Vagina (tissue), 2 donors: ENCODE measurements at regions not wholly inside any gene's neighbourhood (a gene's known extent, or its start where the extent isn't known, plus 50 kb on each side); places are given as distances from the start of the nearest gene placed in this dataset.

ENCODE experiments used
- DNase-seq, 2 donors: peaks; one replicate each; pipeline ENCODE4 v3.0.0-alpha.2; 2017; ENCODE audit errors: extremely low spot score in 2 of 2
- H3K27ac ChIP-seq: fragments of 200-600 bp; sonication (generic); one replicate; pipeline ENCODE4 v1.5.1; 2019
- H3K27me3 ChIP-seq: fragments of 200-600 bp; sonication (generic); one replicate; pipeline ENCODE4 v1.5.1; 2019
- H3K36me3 ChIP-seq, 2 donors: fragments of 200-600 bp; sonication (generic); one replicate each; pipeline ENCODE4 v1.5.1; 2017 to 2019
- H3K4me1 ChIP-seq: fragments of 200-600 bp; sonication (generic); one replicate; pipeline ENCODE4 v1.5.1; 2019
- H3K4me3 ChIP-seq, 2 donors: fragments of 200-600 bp; sonication (generic); 1 replicate in 1 of 2; 2 replicates in 1 of 2; pipeline ENCODE4 v1.5.1; 2016 to 2019
- H3K9me3 ChIP-seq: fragments of 200-600 bp; sonication (generic); one replicate; pipeline ENCODE4 v1.5.1; 2019
- CTCF ChIP-seq, 3 experiments: fragments of 450-650 bp in 2 of 3; fragments of 200-600 bp in 1 of 3; sonication (generic) in 1 of 3; IDR thresholded peaks; one replicate each; pipeline ENCODE4 v1.5.1; 2017 to 2019; ENCODE audit warnings: antibody characterized with exemption in 3 of 3, mild to moderate bottlenecking in 2 of 3, moderate library complexity in 2 of 3
- POLR2A ChIP-seq, 2 donors: fragments of 450-650 bp; IDR thresholded peaks; one replicate each; pipeline ENCODE4 v1.6.1; 2017; ENCODE audit warnings: antibody characterized with exemption in 2 of 2, mild to moderate bottlenecking in 2 of 2, moderate library complexity in 2 of 2
- POLR2AphosphoS5 ChIP-seq, 2 donors: sonication (generic); formaldehyde crosslinking; IDR thresholded peaks; one replicate each; pipeline ENCODE4 v1.9.0; 2017; ENCODE audit warnings: antibody characterized with exemption in 2 of 2, mild to moderate bottlenecking in 2 of 2, low read depth in 1 of 2; ENCODE audit not compliant: insufficient read depth in 1 of 2
- intact Hi-C: fragments of 100-400 bp; cut with DNase I; formaldehyde crosslinking; loops from one replicate; pipeline ENCODE4 v1.15.1; 2023

DNA sequence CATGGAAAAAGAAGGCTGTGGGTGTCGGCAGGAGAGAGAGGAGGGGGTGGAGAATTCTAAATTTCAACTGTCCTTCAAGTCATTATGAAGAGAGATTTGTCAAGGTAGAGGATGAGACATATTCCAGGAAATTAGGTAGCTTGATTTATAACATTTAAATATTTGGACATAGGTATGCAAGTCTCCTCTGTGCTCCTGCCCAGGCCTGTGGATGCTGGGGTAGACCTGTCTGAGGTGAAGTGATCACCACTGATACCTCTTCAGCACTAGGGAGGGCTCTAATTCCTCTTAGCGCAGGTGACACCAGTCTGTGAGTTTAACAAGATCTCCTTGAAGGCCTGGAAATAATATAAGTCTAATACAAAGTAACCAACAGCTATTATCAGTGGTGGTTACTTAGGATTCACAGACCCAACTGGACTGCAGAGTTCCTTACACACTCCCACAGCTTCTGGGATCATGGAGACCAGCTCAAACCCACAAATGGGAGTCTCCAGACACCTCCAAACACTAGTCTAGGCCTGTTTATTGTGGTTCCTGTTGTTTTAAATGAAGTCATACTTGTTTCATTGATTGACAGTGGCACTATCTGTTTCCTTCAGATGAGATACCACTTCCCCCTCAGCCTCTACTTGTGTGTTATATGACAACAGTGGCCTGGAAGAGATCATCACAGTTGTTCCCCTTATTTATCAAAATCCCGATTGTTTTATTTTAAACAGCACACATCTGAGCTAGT, 104.1 kb upstream of the ITPRID2 start:
- Histone ChIP-seq H3K4me1 (peaks cover 21% of the 10 kb centered on the region), H3K27me3 (no peaks in the 10 kb centered on the region), H3K9me3 (no peaks in the 10 kb centered on the region), H3K27ac (no peak overlapping the region), H3K4me3 (no peak overlapping the region), H3K36me3 (no peaks in the 10 kb centered on the region)
- intact Hi-C loops = no loop called here
- no peak for DNase-seq
- TF ChIP-seq CTCF (IDR thresholded peaks at IDR 0.05) (no peak), POLR2AphosphoS5 (IDR thresholded peaks at IDR 0.05; ENCODE audit: insufficient read depth in 1 of 2, low read depth in 1 of 2) (no peak), POLR2A (IDR thresholded peaks at IDR 0.05) (no peak)

DNA sequence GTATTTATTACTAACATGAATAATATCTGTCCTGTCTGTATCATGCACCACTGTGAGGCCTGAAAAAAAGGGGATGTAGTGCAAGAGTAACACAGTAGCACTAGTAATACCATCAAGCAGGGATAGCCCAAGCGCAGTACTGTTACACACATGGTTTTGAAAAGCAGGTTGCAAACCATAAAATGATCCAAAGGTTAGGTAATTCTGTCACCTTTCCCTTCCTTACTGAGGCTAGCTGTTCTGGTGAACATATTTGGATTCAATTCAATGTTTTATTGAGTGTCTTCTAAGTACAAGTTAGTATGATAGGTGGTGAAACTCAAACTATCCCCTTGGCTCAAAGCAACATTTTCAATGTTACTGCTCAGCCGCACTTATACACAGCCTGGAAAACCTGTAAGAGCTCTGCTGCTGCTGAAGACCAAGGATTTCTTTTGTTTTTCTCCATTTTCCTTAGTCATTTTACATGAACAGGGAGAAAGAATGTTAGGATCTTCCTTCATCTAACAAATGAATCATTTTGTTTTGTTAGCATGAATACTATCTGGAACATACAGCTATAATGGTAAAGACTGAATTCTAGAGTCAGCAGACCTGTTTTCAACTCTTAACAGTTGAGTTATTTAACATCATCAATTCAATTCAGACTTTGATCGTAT, 102.5 kb upstream of the ITPRID2 start:
- no peak overlapping the region for H3K27ac ChIP-seq
- no peak for TF ChIP-seq POLR2A (IDR thresholded peaks at IDR 0.05)
- TF ChIP-seq CTCF (IDR thresholded peaks at IDR 0.05) = no peak
- TF ChIP-seq POLR2AphosphoS5 (IDR thresholded peaks at IDR 0.05; ENCODE audit: insufficient read depth in 1 of 2, low read depth in 1 of 2) = no peak

GRCh38 chr2:181789827-181790448, 101.6 kb upstream of the ITPRID2 start:
- Histone ChIP-seq H3K27me3 (no peaks in the 10 kb centered on the region), H3K4me1 (peaks cover 10% of the 10 kb centered on the region), H3K9me3 (peaks cover 5% of the 10 kb centered on the region), H3K27ac (no peak overlapping the region), H3K4me3 (no peak overlapping the region), H3K36me3 (no peaks in the 10 kb centered on the region)
- DNase-seq = no peak
- intact Hi-C loops = no loop called here
- no peak for TF ChIP-seq CTCF (IDR thresholded peaks at IDR 0.05)
- no peak for TF ChIP-seq POLR2A (IDR thresholded peaks at IDR 0.05)
- no peak for TF ChIP-seq POLR2AphosphoS5 (IDR thresholded peaks at IDR 0.05; ENCODE audit: insufficient read depth in 1 of 2, low read depth in 1 of 2)

More for the DNA sequence above, 102.5 kb upstream of the ITPRID2 start:
- H3K4me3 ChIP-seq = no peak overlapping the region
- H3K9me3 ChIP-seq = peaks cover 5% of the 10 kb centered on the region
- no peaks in the 10 kb centered on the region for H3K27me3 ChIP-seq
- H3K36me3 ChIP-seq = no peaks in the 10 kb centered on the region
- no peak for DNase-seq
- intact Hi-C loops = no loop called here
- peaks cover 16% of the 10 kb centered on the region for H3K4me1 ChIP-seq

- Histone ChIP-seq H3K4me3 (no peak overlapping the region), H3K4me1 (no peaks in the 10 kb centered on the region), H3K9me3 (peaks cover 5% of the 10 kb centered on the region), H3K36me3 (no peaks in the 10 kb centered on the region), H3K27me3 (no peaks in the 10 kb centered on the region), H3K27ac (no peak overlapping the region)
- TF ChIP-seq POLR2A (IDR thresholded peaks at IDR 0.05) = no peak
- no peak for TF ChIP-seq CTCF (IDR thresholded peaks at IDR 0.05)
- TF ChIP-seq POLR2AphosphoS5 (IDR thresholded peaks at IDR 0.05; ENCODE audit: insufficient read depth in 1 of 2, low read depth in 1 of 2) = peak in 1 of 2 donors; percentile 93
- intact Hi-C loops = no loop called here
- DNase-seq = no peak
These were observed 100.5 kb upstream of the ITPRID2 start for GRCh38 chr2:181790716-181791649.
